ENCODE measurements at regions not wholly inside any gene's neighbourhood (a gene's known extent, or its start where the extent isn't known, plus 50 kb on each side); places are given as distances from the start of the nearest gene placed in this dataset.
A peak's percentile ranks its signal among the peaks of the same experiment; 100 is the strongest.
"Not testable (repeated sequence)": the region's sequence is repeated elsewhere in the genome, so short reads cannot be mapped to it uniquely, and the experiment has no call there.

- DNase-seq (ENCODE audit: low read depth), result no peak
These were observed 179.7 kb downstream of the FOXG1 start for GRCh38 chr14:28946267-28946666.

DNA sequence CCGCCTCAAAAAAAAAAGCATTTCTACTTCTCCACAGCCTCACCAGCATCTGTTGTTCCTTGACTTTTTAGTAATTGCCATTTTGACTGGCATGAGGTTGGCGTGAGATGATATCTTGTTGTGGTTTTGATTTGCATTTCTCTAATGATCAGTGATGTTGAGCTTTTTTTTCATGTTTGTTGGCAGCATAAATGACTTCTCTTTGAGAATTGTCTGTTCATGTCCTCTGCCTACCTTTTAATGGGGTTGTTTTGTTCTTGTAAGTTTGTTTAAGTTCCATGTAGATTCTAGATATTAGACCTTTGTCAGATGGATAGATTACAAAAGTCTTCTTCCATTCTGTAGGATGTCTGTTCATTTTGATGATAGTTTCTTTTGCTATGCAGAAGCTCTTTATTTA, 182.9 kb downstream of the FOXG1 start:
- no peak for DNase-seq (ENCODE audit: low read depth)

DNA sequence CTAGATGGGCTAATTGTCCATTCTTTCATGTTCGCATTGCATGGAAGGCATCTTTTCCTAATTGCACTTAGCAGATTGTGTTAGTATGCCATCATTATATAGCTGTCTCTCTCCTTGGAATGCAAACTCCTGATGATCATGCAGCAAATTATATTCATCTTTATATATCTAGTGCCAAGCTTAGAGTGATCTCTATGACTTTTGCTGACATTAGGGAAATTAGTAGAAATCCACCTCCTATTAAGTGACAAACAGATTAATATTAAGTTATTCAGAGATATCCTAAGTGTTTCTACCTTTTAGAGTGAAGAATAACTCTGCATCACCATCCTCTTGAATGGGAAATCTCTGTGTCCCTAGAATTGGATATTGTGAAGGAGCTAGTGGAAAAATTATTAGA, 185.6 kb downstream of the FOXG1 start:
- DNase-seq (ENCODE audit: low read depth), result no peak

GRCh38 chr14:28952666-28953065, 186.1 kb downstream of the FOXG1 start:
- DNase-seq (ENCODE audit: low read depth), result no peak

GRCh38 chr14:28953973-28954372, 187.4 kb downstream of the FOXG1 start:
- no peak for DNase-seq (ENCODE audit: low read depth)

DNA sequence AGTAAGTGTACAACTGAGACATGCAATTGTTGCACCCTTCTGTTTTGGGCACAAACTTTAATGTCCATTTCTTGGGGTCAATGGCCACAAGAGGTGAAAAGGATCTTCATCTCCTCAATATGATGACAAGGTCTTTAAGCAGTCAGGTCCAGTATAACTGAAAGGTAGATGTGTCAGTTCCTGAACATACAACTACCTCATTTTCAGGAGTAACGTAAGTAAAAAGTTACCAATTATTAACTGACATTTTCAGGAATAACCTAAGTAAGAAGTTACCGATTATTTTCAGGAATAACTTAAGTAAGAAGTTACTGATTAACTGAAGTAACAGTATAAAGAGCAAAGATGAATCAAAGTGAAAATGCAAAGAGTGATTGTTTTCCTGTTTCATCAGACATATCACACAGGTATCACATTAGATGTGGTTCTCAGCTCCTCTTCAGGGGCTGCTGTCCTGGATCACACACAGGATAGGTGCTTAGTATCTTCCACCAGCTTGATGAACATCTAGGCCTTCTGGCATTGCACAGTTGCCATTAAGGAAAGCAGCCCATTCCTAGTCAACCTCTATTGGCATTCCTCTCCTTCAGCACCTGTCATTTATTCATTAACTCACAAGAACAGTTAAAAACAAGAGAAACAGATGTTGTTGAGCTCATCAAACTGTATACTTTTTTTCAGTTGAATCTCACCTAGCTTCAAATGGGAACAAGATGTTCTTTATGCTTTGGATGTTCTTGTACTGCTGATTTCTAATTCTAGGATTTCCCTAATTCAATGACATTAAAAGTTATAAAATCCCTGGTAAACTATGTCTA, 200.0 kb downstream of the FOXG1 start:
- no peak for DNase-seq (ENCODE audit: low read depth)

- no peak for DNase-seq (ENCODE audit: low read depth)
These were observed 208.5 kb downstream of the FOXG1 start for GRCh38 chr14:28975084-28975483.

DNA sequence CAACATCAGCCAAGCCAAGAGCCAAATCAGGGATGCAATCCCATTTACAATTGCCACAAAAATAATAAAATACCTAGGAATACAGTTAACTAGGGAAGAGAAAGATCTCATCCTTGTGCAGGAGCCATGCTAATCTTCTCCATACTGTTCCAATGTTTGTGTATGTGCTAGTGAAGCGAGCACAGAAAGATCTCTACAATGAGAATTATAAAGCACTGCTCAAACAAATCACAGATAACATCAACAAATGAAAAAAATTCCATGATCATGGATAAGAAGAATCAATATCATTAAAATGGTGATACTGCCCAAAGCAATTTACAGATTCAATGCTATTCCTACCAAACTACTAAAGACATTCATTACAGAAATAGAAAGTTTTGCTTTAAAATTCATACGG, 215.6 kb downstream of the FOXG1 start:
- no peak for DNase-seq (ENCODE audit: low read depth)

GRCh38 chr14:28983279-28983678, 216.7 kb downstream of the FOXG1 start:
- no peak for DNase-seq (ENCODE audit: low read depth)

GRCh38 chr14:28987516-28987915, 220.9 kb downstream of the FOXG1 start:
- DNase-seq (ENCODE audit: low read depth), result no peak

DNA sequence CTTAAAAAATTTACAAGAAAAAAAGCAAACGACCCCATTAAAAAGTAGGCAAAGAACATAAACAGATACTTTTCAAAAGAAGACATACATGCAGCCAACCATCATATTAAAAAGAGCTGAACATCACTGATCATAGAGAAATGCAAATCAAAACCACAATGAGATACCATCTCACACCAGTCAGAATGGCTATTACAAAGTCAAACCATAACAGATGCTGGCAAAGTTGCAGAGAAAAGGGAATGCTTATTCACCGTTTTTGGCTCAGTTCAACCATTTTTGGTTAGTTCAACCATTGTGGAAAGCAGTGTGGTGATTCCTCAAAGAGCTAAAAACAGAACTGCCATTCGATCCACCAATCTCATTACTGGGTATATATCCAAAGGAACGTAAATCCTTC, 230.6 kb downstream of the FOXG1 start:
- DNase-seq (ENCODE audit: low read depth), result not testable (repeated sequence)

GRCh38 chr14:28999656-29000055, 233.1 kb downstream of the FOXG1 start:
- no peak for DNase-seq (ENCODE audit: low read depth)

DNA sequence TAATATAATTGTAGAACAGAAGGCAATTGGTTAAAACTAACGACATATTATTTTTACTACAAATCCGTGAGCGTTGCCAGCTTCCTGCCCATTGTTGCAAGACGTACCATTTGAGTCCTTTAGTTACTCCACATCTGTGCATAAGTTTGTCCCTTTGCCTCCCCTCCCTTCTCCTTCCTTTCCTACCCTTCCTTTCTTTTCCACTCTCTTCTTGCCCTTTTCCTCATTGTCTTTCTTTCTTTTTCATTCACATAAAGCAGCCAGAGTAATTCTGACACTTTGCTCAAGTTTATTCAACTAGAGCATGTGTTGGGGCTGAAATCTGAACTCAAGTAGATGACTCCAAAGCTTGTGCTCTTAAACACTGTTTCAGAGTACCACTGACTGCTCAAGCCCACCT, 239.1 kb downstream of the FOXG1 start:
- no peak for DNase-seq (ENCODE audit: low read depth)

- no peak for DNase-seq (ENCODE audit: low read depth)
These were observed 241.4 kb downstream of the FOXG1 start for GRCh38 chr14:29007990-29008389.

DNA sequence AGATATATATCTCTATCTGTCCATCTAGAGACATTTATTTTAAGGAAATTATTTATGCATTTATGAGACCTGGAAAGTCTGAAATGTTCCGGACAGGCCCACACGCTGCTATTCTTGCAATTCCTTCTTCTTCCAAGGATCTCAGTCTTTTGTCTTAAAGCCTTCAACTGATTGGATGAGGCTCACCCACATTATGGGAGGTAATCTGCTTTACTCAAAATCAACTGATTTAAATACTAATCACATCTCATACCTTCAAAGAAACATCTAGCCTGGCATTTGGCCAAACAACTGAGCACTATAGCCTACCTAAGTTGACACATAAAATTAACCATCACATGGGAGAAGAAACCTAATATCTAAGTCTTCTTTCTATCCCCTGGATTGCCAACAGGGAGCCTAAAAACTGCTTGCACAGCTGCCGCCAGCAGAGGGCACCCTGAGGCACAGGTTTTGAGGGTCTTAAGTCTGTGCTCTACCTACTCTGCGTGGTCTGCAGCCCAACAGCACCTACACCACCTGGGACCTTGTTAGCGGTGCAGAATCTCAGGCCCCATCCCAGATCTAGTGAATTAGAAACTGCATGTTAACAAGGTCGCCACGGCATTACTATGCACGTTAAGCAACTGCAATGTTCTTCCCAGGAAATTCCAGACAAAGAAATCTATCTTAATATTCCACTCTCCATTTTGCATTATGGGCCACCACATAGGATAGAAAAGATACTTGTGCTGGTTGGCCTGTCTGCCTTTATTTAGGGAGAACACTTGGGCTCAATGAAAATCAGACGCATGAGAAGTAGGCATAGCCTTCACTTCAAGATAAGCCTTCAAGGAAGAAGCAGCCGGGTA, 249.7 kb downstream of the FOXG1 start:
- DNase-seq (ENCODE audit: low read depth), result peak; percentile 55

DNA sequence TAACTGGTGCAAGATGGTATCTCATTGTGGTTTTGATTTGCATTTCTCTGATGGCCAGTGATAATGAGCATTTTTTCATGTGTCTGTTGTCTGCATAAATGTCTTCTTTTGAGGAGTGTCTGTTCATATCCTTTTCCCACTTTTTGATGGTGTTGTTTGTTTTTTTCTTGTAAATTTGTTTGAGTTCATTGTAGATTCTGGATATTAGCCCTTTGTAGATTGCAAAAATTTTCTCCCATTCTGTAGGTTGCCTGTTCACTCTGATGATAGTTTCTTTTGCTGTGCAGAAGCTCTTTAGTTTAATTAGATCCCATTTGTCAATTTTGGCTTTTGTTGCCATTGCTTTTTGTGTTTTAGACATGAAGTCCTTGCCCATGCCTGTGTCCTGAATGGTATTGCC, 256.9 kb downstream of the FOXG1 start:
- DNase-seq (ENCODE audit: low read depth), result not testable (repeated sequence)

- not testable (repeated sequence) for DNase-seq (ENCODE audit: low read depth)
These were observed 260.9 kb downstream of the FOXG1 start for GRCh38 chr14:29027441-29027840.

DNA sequence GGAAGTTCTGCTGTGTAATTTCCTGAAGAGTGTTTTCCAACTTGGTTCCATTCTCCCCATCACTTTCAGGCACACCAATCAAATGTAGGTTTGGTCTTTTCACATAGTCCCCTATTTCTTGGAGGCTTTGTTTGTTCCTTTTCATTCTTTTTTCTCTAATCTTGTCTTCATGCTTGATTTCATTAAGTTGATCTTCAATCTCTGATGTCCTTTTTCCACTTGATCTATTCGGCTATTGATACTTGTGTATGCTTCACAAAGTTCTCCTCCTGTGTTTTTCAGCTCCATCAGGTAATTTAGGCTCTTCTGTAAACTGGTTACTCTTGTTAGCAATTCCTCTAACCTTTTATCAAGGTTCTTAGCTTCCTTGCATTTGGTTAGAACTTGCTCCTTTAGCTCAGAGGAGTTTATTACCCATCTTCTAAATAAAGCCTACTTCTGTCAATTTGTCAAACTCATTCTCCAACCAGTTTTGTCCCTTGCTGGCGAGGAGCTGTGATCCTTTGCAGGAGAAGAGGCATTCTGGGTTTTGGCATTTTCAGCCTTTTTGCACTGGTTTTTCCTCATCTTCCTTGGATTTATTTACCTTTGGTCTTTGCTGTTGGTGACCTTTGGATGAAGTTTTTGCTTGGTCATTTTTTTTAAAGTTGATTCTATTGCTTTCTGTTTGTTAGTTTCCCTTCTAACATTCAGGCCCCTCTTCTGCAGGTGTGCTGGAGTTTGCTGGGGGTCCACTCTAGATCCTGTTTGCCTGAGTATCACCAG, 261.5 kb downstream of the FOXG1 start:
- not testable (repeated sequence) for DNase-seq (ENCODE audit: low read depth)

GRCh38 chr14:29028973-29029582, 262.5 kb downstream of the FOXG1 start:
- DNase-seq (ENCODE audit: low read depth), result no peak

- DNase-seq (ENCODE audit: low read depth), result no peak
These were observed 263.5 kb downstream of the FOXG1 start for GRCh38 chr14:29030121-29030520.

- no peak for DNase-seq (ENCODE audit: low read depth)
These were observed 264.4 kb downstream of the FOXG1 start for GRCh38 chr14:29030970-29031369.

Data from myocyte (in vitro differentiated cells).